Stimulated activated CD8-positive, alpha-beta memory T cell treated with anti-CD3 and anti-CD28 coated beads, Interleukin-4, amount 100 ng/mL, for 24 hours (primary cell): ENCODE measurements at regions not wholly inside any gene's neighbourhood (a gene's known extent, or its start where the extent isn't known, plus 50 kb on each side); places are given as distances from the start of the nearest gene placed in this dataset.

ENCODE experiments used
- DNase-seq: peaks from one replicate; pipeline ENCODE4 v3.0.0-alpha.2; 2020; ENCODE audit warnings: low read depth

DNA sequence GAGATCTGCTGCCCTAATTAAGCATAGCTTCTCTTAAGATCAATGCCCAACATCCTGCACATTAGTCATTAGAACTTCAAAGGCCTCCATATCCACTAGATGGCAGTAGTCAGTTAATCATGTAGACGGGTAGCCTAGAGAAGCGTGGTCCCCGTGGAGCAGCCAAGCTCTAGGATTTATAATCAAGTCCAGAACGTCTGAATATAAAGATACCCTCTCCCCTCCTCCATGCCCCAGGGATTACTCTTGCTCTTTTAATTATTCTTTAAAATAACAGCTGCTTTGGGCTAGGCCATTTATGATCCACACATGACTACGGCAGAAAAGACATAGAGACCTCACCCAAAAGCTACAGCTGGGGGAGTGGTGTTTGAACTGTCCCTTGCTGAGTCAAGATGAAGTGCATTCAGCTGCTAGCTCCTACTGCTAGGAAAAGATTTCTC, 327.6 kb upstream of the PLET1 start:
- DNase-seq, result no peak

- no peak for DNase-seq
Measured at GRCh38 chr11:112589155-112589554, 328.5 kb upstream of the PLET1 start.

- no peak for DNase-seq
Measured at GRCh38 chr11:112590764-112591163, 330.1 kb upstream of the PLET1 start.

DNA sequence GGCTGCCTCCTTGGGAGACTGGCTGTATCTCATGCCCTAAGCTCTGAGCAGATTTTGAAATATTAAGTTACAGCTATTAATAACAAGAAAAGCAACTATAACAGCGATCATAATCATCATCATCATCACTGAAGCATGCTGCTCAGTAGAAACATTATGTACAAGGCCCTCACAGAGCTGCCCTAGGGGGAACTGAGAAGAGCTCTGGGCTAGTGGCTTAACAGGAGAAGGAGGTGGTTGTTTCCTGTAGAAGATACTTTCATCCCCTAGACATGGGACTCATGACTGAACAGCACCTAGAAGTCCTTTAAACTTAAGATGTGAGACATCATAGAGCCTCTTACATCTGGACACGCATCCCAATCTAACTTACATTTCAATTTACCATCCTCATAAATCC, 332.8 kb upstream of the PLET1 start:
- no peak for DNase-seq

DNA sequence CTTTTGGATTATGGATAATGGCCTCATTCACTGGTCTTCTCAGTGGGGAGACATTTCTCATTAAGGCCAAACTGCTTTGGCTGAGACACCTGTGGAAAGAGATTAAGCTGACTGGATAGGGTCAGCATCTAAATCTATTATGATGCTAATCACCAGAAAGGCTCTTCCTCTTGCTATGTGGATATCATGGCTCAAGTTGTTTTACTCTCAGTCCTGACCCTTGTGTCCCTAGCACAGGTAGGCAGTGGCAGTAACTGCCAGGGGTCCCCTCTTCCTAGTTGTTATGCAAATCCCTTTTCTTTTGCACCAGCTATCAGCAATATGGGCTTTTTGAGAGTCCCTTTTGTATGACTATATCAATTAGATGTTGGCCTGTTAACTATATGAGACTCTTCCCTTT, 335.7 kb upstream of the PLET1 start:
- no peak for DNase-seq

DNA sequence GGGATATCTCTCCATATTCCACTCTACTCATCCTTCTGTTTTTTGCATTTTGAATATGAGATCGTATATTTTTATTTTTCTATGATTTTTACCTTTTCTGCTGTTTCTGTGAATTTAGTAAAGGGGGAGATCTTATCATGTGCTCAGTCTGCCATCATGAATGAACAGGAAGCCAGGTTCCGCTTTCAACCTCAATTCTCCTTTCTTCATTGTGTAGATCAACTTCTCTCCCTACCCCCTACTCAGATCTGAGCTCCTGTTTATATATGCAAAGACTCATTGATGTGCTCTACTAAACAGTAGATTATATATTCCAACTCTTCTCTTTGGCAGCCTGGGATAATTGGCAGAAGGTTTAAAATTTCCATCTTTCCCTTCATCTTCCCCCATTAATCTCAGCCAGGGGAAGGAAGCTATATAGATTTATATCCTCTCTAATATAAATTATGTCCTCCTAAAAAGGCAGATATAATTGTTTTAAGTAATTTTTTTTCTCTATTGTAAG, 336.7 kb upstream of the PLET1 start:
- DNase-seq, result no peak

DNA sequence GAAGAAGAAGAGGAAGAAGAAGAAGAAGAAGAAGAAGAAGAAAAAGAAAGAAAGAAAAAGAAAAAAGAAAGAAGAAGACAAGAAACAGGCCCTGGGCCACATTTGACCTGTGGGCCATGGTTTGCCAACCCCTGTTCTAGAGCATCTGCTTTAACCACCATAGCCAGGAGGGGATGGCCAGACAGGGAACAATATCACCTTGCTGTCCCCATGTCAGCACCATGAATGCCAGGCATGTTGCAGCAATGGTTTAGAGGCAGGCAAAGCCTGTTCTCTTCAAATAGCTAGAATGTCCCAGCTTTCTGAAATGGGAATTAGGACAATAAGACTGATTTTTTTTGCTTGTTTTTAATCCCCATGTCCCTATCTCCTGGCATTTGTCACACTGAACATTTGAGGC, 338.6 kb upstream of the PLET1 start:
- no peak for DNase-seq

GRCh38 chr11:112599856-112600533, 339.3 kb upstream of the PLET1 start:
- DNase-seq, result no peak

GRCh38 chr11:112605093-112605666, 344.5 kb upstream of the PLET1 start:
- DNase-seq, result no peak

DNA sequence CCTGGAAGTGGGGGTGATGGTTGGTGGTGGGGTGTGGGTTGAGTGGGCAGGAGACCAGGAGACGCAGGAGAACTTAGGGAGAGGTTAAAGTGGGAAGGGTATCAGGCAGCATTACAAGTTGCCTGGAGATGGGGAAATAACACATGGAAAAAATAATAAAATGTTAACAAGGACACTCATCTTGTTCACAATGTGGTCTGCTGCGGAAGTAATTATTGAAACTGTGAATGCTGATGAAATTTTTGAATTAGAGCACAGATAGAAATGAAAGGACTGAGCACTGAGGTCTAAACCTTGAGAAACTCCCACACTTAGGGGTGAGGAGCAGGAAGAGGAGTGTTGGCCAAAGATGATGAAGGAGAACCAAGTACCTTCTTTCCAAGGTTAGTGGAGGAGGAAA, 346.0 kb upstream of the PLET1 start:
- no peak for DNase-seq

DNA sequence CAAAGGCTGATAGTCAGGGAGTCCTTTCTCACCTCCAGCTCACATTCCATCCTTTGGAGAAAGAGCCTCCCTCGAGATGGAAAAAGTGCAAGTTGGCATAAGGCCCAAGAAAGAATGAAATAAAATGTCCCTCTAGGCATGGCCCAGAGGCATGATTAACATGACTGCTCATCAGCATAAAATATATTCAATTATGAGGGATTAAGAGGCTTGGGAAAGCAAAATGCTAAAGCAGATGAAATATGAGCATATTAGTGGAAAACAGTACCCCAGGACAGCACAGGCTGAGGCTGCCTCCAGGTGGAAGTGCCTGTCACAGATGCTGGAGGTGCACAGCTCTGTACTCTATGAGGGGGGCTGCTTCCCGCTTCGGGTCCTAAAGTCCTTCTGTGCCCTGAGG, 347.8 kb upstream of the PLET1 start:
- DNase-seq, result no peak

- DNase-seq, result no peak
Measured at GRCh38 chr11:112610494-112610893, 349.8 kb upstream of the PLET1 start.

GRCh38 chr11:112610996-112611750, 350.0 kb upstream of the NCAM1 start:
- DNase-seq, result no peak

DNA sequence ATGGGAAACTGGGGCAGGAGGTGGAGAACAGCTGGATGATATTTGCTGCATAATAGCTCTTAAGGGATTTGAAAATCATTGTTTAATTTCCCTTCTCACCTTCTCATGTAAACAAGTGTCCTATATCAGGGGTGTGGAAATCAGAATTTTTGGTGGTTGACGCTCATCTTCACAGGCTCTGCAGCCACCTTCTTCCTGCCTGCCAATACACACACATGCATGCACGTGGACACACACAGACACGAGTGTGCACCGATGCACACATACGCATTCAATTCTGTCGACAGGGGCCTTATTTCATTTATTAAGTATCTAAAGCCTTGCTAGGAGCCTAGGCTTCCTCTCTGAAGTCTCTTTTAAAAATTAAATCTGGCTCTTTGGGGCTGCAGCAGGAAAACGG, 349.4 kb upstream of the NCAM1 start:
- no peak for DNase-seq

GRCh38 chr11:112612250-112612849, 348.9 kb upstream of the NCAM1 start:
- DNase-seq, result no peak

DNA sequence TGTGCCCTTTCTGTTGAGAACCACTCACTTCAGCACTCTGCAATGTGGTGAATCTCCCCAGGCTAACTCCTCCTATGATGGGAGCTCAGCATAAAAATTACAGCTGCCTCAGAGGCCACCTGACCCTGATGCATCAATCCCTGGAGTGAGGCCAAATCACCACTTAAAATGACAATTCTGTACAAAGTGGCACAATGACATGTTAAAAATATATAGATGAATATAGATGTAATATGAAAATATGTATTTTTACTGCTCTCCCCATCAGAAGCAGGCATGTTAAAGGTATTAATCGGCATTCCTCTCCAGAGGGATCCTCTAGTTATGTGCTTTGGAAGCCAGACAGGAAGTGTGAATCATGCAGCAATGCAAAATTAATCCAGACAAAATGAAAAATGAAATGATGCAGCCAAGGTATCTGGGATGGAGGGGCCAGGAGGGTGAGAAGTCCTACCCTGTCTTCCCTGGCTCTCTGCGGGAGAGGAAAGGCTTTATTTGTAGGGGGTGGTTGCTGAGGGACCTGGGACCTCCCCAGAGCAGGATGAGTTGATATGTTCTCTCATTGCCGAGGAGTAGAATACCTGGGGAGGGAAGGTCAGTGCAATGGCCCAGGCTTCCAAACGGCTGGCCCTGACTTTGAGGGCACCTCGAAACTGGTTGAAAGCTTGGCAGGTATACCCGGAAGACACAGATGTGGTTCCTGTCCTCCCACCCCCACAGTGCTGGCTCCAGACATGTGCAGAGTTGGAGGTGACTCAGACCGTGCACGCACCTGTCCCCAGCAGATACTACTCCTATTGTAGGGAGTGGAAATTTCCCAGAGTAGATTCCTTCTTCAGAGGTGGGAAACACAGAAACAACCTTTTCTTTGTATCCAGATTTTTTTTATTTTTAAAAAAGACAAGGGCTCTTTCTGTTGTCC, 347.9 kb upstream of the NCAM1 start:
- no peak for DNase-seq

DNA sequence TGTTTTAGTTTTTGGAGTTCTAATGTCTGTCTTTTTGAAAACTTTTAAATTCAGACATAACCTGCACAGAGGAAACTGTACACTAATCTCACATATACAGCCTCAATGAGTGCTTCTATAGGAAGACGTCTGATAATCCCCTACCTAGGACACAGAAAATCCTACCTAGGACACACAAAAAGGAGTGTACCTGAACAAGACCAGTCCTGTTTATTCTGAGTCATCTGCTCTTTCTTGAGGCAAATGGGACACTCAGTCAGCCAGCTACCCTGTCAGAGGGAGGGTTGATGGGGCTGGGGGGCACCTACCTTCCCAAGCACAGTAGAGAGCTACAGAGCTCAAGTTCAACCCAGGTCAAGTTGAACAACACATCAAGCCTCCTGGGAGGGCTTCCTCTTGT, 346.6 kb upstream of the NCAM1 start:
- no peak for DNase-seq

DNA sequence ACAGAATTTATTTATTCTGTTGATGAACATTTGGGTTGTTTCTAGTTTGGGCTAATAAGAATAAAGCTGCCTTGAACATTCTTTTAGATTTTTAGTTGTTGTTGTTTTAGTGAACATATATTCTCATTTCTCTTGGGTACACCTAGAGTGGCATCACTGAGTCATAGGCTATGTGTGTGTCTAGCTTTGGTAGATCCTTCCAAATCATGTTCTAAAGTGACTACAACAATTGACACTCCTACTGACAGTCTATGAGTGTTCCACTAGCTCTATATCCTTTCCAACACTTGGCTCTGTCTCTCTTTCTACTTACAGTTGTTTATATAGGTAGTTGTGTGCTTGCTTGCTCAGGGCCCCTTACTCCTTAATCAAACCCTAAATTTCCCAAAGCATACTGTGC, 346.0 kb upstream of the NCAM1 start:
- no peak for DNase-seq

- no peak for DNase-seq
Measured at GRCh38 chr11:112615891-112616290, 345.3 kb upstream of the NCAM1 start.

DNA sequence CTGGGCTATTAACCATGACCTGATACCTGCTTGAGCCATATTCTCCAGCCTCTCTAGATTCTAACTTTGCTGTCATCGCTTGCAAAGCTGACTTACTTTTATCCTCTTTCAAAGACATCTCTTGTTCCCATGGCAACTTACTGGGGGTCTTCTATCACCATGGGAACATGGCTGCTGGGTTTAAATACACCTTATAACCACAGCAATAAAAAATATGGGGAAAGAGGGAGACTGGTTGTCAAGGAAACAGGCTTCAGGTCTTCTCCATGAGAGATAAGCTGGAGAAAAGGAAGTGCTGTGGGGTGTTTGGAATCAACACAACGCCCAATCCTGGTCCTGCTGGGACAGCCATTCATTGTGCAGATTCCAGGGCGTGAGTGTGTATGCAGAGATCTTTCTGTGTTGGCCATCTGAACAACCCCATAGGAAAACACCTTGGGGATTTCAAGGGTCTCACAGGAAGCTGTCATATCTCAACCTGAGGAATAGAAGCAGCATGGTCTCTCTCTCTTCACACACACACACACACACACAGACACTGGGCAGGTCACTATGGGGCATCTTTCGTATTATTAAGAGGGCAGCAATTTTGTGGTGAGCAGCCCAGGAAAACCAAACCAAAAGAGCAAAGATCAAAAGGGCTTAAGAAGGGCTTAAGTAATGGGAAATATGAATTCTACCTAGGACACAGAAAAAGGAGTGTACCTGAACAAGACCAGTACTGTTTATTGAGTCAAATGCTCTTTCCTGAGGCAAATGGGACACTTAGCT, 344.7 kb upstream of the NCAM1 start:
- no peak for DNase-seq

DNA sequence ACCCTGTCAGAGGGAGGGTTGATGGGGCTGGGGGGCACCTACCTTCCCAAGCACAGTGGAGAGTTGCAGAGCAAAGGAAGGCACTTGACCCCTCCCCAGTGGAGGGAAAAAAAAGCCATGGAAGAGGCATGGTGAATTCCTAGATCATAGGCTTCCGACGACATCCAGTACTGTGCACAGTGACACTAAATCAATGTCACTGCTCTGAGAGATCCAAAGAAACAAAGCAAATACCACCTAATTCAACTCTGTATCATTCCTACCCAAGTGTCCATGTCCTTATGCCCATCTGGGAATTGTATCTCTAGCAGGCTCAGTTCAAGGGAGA, 344.2 kb upstream of the NCAM1 start:
- DNase-seq, result no peak
